HG02610 (cell line): ENCODE measurements at regions not wholly inside any gene's neighbourhood (a gene's known extent, or its start where the extent isn't known, plus 50 kb on each side); places are given as distances from the start of the nearest gene placed in this dataset.

Experiments used
- ATAC-seq: cut with Tn5 transposase; IDR thresholded peaks from one replicate; pipeline ENCODE4 v1.9.1; 2021; ENCODE audit warnings: mild to moderate bottlenecking, moderate library complexity; ENCODE audit not compliant: unreplicated experiment

DNA sequence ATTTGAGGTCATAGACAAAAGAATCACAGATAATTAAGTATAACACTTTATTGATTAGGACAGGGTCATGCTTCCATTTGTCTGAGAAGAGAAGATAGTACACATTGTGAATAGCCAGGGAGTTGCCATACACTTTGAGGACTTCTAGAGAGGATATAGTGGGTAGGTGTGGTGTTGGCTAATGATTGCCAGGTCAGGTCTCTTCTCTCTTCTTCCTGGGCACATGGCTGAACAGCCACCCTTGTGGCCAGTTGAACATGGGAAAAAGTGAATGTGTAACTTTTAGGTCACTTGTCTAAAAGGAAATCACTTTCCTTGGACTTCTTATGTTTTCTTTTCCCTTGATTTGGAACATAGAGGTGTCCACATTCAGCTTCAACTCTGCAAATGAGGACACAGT, 772.1 kb upstream of the MAP3K7 start:
- ATAC-seq, result no peak

DNA sequence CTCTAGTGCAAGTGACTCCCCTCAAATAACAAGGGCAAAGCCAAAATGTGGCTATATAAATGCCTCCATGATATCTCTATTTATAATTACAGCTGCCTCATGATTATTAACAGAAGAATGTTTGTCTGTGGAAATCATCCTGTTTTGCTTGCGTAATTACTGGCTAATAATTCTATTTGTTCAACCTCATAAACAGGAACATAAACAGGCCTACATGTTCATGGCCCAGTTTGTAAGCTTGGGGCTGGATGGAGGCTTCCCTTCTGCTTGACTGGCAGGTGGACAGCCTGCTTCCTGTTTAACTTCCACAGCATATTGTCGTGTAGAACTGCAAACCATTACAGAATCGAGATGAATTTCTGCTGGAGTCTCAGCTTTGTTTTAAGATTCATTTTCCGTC, 766.0 kb upstream of the MAP3K7 start:
- ATAC-seq, result no peak

DNA sequence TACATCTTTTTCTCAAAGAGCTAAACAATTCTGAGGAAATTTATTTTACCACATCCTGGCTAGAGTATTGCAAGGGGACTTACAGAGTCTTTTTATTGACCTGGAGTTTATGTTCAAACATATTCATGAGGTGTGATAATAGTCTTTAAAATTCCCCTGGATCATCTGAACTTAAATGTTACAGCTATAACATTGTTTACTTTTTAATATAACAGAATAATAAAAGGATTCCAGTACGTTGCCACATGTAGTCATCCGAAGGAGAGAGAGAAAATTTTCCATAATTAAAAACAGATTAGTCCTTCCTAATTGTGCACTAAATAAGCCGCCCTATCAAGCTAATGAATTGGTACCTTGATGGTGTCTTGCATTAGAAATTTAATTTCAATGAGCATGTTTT, 765.4 kb upstream of the MAP3K7 start:
- no peak for ATAC-seq

DNA sequence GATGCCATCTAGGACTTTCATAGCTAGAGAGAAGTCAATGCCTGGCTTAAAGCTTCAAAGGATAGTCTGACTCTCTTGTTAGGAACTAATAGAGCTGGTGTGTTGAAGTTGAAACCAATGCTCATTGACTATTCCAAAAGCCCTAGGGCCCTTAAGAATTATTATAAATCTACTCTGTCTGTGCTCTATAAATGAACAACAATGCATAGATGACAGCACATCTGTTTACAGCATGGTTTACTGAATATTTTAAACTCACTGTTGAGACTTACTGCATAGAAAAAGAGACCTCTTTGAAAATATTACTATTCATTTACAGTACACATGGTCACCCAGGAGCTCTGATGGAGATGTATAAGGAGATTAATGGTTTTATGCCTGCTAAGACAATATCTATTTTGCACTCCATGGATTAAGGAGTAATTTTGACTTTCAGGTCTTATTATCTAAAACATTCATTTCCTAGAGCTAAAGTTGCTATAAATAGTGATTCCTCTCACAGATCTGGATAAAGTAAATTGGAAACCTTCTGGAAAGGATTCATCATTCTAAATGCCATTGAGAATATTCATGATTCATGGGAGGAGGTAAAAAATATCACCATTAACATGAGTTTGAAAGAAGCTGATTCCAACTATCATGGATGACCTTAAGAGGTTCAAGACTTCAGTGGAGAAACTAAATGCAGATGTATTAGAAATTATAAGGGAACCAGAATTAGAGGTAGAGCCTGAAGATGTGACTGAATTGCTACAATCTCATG, 763.5 kb upstream of the MAP3K7 start:
- ATAC-seq, result no peak

DNA sequence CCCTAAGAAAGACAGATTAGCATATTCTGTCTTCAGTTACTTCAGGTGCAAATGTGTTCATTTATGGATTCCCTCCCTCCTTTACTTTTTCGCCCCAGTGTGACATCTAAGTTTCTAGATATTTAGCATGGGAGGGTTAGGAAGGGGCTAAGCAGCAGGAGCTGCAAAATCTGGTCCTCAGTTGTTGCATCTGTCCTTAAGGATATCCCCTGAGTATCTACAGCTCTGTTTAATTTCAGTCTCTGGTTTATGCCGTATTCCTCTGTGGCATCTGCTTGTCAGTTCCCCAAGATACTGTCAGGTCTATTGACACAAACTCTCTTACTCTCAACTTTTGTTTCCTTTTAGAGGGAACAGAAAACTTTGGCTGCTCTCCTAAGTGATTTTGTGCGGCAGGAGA, 754.6 kb upstream of the MAP3K7 start:
- ATAC-seq, result no peak

DNA sequence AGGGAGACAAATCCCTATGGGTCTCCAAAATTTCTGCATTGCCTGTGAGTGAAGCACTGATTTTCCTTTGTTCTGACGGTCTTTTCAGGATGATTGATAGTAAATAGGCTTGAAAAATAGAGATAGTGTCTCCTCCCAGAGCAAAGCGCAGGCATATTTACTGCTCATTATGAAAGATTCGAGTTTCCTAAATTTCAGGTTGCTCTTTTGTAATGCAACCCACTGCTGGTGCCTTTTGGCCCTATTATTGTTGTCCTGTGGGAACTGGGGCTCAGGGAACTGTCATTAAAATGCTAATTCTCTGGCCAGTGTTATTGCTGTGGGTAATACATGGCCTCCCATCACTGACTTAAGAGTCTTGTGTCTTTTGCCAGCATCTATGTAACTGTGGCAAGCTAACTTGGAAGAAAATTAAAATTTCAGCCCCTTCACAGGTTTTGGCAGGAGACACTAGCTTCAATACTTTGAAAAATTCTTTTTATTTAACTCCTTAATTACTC, 754.1 kb upstream of the MAP3K7 start:
- ATAC-seq, result no peak

DNA sequence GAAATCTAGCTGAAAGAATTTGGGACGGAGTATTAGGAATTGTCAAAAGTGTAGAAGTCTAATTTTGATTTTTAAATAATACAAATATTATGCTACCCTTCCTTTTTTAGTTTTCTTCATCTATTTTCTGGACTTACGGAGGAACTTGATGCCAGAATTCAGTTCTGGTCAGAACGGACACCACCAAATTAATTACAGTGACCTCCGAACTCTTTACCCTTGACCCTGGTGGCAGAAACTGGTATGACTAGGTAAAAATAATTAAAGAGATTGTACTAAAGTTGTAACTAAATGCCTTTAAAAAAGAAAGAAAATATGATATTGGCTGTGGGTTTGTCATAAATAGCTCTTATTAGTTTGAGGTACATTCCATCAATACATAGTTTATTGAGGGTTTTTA, 751.1 kb upstream of the MAP3K7 start:
- ATAC-seq, result no peak

DNA sequence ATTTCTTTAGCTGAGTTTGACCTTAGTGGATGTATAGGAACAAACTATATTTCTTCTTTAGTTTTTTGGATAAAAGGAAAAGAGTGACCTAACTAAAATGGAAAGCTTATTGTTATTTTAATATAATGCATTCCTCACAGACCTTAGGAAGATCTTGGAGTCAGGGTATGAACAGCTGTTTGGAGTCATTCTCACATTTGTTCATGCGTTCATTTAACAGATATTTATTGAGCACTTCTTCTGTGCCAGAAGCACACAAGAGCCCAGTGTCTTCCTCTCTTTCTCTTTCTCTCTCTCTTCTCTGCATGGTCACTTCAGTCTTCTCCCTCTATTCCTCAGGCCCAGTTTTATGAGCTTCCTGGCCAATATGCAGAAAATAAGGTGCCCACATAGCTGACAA, 744.0 kb upstream of the MAP3K7 start:
- no peak for ATAC-seq

DNA sequence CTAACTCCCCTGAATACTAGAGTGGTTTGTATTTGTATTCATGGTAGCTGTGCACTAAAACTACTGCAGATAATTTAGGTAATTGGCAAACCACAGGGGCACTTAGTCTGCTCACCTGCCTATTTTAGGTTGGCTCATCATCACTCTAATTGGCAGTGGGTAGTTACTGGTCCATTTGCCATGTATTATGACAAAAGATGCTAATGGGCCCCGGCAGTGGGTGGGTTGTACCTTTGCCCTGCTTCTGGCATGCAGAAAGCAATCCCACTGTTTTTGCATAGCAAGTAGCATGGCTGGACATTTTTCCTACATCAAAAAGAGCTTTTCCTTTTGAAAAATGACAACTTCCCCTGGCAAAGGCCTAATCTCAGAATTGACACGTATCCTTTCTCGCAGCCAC, 741.4 kb upstream of the MAP3K7 start:
- ATAC-seq, result no peak

DNA sequence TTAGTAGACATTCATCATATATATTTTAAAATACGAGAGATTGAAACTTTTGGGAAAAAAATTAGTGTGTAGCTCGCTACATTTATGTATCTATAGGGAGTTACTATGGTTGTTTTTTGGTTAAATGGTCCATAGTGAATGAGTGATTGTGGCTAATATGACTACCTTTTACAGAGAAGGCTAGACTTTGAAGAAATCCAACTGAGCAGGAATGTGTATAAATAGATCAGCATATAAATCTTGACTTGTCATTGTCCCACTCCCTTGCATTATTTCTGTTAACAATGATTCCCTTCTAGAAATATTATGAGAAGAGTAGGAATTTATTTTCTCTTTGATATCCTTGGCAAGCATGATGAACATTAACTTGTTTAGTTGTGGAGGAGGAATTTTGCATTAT, 737.8 kb upstream of the MAP3K7 start:
- ATAC-seq, result no peak

DNA sequence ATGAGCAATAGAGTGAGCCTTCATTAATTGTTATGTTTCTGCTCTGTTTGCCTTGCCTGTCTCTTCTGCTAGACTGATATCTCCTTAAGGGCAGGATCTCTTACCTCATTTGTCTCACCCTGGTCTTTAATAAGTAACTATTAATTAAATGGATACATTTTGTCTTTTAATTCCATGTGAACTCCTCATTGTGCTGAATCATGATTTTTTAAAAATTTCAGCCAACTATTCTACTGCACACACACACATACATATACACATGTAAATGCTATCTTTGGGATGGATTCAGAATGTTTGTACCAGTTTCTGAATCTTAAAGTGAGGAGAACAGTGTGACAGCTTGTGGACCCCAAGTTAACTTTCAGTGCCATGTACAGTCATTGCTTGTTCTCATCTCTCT, 731.1 kb upstream of the MAP3K7 start:
- ATAC-seq, result no peak

DNA sequence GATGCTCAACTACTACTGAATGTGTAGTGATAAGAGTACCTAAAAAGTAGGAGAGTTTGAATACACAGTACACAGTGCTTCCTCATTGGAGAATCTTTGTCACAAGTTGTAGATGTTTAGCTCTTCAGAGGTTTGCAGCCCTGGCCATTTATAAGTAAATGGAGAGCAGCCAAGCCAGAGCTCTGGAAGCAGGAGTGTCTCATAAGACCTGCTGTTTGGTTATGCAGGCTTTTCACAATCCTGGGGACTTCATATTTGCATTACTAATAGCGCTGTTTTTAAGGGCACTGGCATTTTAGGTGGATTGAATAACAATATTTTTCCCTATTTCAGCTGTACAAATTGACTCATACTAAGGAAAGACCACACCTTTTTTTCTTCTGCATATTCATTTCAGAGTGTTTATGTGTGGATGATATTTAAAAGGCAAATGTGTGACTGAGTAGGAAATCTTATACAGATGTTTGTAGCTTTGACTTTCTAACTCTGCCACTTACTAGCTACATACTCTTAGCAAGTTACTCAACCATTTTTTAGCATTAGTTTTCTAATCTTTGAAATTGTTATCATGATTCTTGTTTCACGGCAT, 730.5 kb upstream of the MAP3K7 start:
- ATAC-seq, result no peak

DNA sequence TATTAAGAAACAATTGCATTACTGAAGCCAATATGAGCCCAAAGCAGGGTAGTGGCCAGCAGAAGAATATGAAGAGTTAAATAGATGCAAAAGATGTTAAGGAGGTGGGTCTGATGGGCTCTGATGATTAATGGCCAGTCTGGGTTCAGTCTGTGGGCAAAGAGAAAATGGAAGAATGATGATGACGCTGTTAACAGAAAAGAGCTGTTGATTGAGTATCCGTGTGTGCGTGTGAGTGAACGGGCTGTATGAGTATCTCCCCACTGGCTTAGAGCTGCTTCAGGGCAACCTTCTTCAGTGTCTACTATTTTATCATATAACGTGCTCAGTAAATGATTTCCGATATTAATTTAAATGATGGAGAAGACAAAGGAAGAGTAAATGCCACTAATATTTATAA, 723.3 kb upstream of the MAP3K7 start:
- no peak for ATAC-seq

DNA sequence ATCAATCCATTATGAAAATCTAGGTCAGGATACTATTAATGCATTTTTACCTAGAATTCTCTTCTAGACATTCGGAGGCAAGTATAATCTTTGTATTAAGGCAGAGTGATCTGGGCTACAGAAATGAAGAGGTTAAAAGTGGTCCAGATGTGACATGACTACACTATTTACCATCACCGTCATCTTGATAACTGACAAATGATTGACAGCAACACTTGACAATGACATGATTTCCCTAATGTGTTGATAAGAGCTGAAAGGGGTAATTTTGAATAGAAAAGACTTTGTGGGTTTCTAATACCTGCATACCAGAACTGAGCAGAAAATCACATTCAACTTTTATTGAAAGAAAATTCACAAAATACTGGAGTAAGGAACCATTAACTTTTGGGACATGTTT, 718.9 kb upstream of the MAP3K7 start:
- no peak for ATAC-seq

DNA sequence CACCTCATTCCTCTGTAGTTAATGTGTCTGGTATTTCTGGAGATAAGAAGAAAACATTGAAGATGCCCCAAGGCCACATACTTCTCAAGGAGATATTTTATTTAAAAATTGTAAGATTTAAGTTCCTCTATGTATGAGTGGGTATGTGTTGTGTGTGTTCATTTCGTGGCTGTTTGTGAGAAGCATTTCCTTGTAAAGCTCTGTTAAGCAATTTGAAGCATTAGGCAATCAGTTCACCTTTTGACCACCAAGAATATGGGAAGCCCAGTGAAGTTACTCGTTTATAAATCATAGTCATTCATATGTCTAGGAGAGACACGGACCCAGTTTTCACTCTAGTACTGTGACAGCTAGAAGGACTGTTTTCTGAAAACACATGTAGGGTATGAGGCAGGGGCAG, 717.6 kb upstream of the MAP3K7 start:
- no peak for ATAC-seq

DNA sequence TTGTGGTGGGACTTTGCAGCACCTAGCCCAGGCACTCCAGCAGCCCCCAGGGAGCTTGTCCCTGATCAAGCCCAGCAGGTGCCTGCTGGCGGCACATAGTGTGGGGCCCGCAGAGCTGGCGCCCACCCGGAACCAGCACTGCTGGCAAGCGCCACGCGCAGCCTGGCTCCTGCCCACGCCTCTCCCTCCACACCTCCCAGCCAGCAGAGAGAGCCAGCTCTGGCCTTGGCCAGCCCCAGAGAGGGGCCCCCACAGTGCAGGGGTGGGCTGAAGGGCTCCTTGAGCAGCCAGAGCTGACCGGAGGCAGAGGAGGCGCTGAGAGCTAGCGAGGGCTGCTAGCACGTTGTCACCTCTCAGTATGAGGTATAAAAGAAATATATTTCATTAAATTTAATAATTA, 716.5 kb upstream of the MAP3K7 start:
- ATAC-seq, result no peak

DNA sequence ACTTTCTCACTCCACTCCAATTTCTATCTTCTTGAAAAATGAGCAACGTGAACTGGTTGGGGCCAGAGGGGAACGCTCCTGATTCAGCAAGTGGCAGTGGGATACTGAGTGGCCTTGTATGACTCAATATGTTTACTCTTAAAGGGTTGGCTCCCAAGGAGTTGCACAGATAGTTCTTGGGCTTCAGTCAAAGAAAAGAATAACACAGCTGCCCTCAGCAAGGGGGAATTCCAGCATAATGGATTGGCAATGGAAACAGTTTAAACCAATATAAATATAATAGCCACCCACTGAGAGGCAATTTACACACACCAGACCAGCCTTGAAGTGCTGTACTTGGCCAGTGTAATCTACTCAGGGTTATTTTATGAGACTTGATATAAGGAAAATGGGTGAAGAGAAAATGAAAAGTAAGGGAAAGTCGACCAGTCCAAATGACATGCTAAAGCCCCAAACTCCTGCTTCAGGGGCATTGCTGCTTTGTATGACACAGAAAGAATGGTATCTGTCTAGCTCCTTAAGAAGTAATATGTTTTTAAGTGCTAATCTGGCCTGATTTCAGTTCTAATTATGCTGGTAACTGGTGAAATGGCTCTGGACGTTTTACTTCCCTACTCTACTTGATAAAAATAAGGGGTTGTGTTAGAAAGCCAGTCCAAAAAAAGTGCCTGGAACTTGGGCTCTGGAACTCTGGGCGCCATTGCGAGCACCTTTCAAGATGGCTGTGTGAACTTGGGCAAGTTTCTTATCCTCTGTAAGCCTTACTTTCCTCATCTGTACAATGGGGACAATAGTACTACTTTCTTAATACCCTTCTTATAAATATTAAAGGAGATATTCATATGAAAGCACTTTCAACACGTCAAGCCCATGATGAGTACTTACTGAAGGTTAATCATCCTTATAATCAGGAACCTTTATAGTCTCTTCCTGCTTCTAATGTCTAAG, 712.9 kb upstream of the MAP3K7 start:
- no peak for ATAC-seq

DNA sequence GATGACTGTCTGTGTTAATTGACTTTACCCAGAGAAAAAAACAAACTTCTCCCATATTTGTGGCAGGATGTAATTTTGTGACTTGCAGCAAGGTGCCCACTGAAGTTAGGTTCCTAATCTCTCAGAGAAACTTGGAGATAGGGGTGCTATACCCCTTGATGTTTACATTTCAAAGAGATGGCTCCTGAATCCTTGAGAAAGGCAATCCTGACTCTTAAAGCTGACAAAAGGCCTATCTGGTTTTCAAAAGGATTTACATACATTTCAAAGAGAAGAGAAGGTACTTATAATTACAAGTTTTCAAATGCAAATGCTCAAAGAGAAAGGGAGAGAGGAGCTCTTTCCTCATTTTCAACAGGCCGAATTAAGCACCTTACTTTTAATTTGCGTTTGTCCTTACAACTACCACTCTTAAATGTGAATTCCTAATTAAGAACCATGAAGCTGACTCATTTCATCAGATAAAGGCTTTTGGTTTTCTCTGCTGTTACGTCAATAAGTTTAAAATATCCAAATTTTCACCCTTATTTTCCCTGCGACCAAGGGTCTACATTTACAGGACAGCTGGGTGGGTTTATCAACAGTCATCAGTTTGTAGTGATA, 711.8 kb upstream of the MAP3K7 start:
- no peak for ATAC-seq

DNA sequence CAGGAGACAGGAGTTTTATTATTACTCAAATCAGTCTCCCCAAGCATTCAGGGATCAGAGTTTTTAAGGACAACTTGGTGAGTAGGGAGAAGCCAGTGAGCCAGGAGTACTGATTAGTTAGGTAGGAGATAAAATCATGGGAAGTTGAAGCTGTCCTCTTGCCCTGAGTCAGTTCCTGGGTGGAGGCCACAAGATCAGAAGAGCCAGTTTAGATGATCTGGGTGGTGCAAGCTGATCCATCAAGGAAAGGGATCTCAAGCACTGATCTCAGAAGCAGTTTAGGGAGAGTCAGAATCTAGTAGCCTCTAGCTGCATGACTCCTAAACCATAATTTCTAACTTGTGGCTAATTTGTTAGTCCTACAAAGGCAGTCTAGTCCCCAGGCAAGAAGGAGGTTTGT, 706.5 kb upstream of the MAP3K7 start:
- no peak for ATAC-seq

DNA sequence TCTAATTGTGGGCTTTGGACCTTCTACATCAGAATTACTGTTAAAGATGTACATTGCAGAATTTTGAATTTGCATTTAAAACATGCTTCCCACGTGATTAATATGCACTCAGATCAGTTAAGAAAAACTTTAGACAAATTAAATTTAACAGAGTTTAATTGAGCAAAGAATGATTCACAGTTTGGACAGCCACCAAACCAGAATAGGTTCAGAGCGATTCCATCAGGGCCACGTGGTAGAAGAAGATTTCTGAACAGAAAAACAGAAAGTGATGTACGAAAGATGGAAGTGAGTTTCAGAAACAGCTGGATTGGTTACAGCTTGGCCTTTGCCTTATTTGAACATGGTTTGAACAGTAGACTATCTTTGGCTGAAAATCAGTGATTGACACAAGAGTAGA, 704.2 kb upstream of the MAP3K7 start:
- ATAC-seq, result no peak

DNA sequence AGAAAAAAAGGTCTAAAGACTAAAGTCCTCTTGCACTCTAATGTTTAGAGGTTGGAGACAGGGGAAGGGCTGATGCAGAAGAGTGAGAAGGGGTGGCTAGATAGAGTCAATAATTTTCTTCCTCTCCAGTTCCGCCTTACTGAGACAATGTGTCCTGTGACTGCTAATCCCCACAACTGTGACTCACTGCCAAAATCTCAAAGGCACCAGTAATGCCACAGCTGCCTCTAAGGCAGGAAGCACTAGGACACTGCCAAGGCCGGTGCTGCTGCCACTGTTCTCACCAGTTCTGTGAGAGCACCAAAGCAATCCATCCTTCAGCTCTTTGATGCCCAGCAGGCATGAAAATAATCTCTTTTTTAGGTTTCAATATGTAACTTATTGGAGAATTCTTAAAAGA, 701.9 kb upstream of the MAP3K7 start:
- ATAC-seq, result no peak
